Stimulated activated memory B cell treated with anti-CD40 and anti-IgM and Interleukin-4, amounts not matched to agents 10 μg/mL and 1 μg/mL and 100 μg/mL, for 72 hours (primary cell): ENCODE measurements at regions not wholly inside any gene's neighbourhood (a gene's known extent, or its start where the extent isn't known, plus 50 kb on each side); places are given as distances from the start of the nearest gene placed in this dataset.

Experiments used
- ATAC-seq: fragments of 150-1000 bp; cut with Tn5 transposase; 2 replicates; pipeline ENCODE4 v1.10.0; 2021
- H3K27ac Mint-ChIP-seq: one replicate; pipeline ENCODE4 v1.8.0; 2022; ENCODE audit warnings: mild to moderate bottlenecking, mixed read lengths
- H3K27me3 Mint-ChIP-seq: one replicate; pipeline ENCODE4 v1.8.0; 2022; ENCODE audit warnings: mixed read lengths
- H3K36me3 Mint-ChIP-seq: one replicate; pipeline ENCODE4 v1.8.0; 2022; ENCODE audit warnings: mixed read lengths
- H3K4me1 Mint-ChIP-seq: one replicate; pipeline ENCODE4 v1.8.0; 2022; ENCODE audit warnings: mixed read lengths
- H3K4me3 Mint-ChIP-seq: one replicate; pipeline ENCODE4 v1.8.0; 2022; ENCODE audit warnings: mild to moderate bottlenecking, moderate library complexity, mixed read lengths
- H3K9me3 Mint-ChIP-seq: one replicate; pipeline ENCODE4 v1.8.0; 2022; ENCODE audit warnings: mixed read lengths

DNA sequence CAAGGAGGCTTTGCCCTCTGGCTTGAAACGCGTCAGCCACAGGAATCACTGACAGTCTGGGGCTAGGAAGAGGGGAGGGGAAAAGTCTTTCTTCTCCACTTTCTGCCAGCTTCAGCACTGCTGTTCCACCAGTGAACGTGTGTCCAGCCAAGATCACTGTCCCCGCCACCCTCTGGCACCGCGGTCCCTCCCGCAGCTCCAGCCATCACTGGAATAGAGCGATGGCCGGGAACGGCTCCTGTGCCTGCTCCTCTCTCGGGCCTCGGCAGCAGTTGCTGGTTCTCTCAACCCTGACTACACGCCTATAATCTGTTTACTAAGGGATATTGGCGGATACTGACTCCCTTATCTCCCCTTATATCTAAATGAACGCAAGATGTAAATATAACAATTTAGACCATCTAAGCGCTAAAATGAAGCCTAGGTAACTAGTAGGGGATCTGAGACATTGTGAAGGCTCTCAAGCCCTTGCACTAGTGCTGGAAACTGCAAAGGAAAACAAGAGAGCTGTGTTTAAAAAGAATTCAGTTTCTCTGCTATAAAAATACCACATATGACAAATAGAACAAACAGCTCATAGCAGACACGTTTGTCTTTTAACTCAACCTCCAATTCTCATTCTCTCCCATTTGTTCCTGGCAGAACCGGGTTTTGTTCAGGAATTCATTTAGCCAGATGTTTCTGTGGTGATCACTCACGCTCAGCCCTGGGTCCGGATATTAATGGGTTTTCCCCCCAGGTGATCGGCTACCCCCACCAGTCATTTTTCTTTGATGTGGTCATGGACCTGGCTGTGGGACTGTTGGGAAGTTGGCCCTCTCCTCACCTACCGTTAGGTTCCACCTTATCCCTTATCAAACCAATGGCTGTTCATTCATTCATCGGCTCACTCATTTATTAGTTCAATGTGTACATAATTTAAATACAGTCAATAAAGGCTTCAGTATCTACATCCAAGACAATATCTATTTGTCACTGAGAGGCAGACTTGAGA, 149.8 kb downstream of the MED10 start:
- H3K9me3 Mint-ChIP-seq, result peaks cover 7% of the 10 kb centered on the region
- no peak overlapping the region for H3K4me3 Mint-ChIP-seq
- no peak overlapping the region for H3K27ac Mint-ChIP-seq

DNA sequence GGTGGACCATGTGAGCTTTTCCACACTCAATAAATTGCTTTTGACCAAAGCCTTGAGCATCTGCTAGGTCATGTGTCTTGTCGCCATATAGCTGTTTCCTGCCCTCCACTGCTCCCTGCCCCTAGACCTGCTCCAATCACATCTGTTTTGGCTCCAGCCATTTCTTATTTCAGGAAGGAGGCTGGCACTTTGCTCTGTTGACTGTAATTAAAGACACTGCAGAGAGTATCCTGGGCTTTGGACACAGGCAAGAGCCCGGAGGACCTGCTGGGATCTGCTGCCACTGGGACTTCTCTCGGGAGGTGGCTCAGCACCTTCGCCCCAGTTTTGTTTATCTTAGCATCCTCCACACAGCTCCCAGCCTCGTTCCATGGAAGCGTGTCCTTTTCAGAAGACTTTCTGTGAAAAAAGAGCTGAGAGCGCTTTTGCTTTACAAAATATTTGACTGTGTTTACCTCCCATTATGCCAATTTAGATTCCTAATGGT, 153.2 kb downstream of the MED10 start:
- Mint-ChIP-seq H3K27ac (no peak overlapping the region), H3K9me3 (peaks cover 2% of the 10 kb centered on the region), H3K36me3 (no peaks in the 10 kb centered on the region), H3K4me1 (no peaks in the 10 kb centered on the region), H3K4me3 (no peak overlapping the region), H3K27me3 (no peaks in the 10 kb centered on the region)
- no peak for ATAC-seq

More for the DNA sequence above, 149.8 kb downstream of the MED10 start:
- Mint-ChIP-seq H3K4me1 (no peaks in the 10 kb centered on the region), H3K36me3 (peaks cover 7% of the 10 kb centered on the region), H3K27me3 (peaks cover 21% of the 10 kb centered on the region)
- ATAC-seq, result peak; percentile 31

DNA sequence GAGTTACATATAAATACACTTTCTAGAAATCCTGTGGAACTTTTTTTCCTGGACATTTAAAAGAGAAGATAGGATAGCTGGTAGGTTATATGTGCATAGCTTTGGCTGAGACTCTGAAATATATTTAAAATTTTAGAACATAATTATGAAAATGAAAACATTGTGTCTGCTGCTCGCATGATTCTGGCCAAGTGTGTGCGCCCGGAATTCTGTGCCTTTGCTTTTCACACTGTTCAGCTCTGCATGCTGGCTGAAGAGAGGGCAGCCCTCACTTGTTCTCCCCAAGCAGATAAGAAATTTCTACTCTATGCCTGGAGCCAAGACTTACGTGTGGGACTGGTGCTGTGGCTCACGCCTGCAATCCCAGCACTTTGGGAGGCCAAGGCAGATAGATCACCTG, 153.9 kb downstream of the MED10 start:
- ATAC-seq, result no peak
- peaks cover 2% of the 10 kb centered on the region for H3K9me3 Mint-ChIP-seq
- no peak overlapping the region for H3K27ac Mint-ChIP-seq
- no peaks in the 10 kb centered on the region for H3K27me3 Mint-ChIP-seq
- no peaks in the 10 kb centered on the region for H3K4me1 Mint-ChIP-seq
- H3K4me3 Mint-ChIP-seq, result no peak overlapping the region
- no peaks in the 10 kb centered on the region for H3K36me3 Mint-ChIP-seq

DNA sequence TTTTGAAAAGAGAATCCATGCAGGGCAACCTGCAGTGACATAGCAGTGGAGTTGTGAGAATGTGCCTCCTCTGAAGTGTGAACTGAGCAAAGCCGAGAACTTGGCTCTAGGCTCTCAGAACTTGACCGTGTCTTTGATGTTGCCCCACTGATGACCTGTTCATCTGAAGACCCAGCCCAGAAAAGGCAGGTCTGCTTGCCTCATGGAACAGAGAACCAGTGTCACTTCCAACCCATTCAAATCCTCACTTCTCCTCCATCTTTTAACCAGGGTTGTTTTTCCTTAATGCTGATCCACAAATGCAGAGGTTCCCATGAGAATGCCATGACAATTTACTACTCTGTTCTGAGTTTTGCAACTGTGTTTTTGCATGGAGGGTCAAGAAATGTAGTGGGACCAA, 155.4 kb downstream of the MED10 start:
- no peaks in the 10 kb centered on the region for H3K36me3 Mint-ChIP-seq
- ATAC-seq, result no peak
- H3K27me3 Mint-ChIP-seq, result no peaks in the 10 kb centered on the region

DNA sequence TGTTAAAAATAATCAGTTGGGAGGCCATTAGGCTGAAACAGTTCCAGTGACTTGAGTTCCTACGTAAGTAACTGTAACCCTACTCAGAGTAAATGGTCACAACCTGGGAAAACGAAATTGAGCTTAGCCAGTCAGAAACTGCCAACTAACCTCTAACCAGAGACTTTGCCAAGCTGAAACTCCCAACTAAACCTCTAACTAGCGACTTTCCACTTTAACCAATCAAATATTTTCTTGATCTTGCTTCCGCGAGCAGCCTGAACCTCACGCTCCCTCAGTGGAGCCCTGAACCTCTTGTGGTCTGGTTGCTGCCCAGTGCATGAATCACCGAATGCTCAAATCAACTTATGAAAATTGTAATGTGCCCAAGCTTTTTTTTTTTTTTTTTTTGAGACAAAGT, 156.2 kb downstream of the MED10 start:
- Mint-ChIP-seq H3K9me3 (peaks cover 2% of the 10 kb centered on the region), H3K27ac (no peak overlapping the region), H3K36me3 (no peaks in the 10 kb centered on the region), H3K4me3 (no peak overlapping the region), H3K27me3 (no peaks in the 10 kb centered on the region), H3K4me1 (no peaks in the 10 kb centered on the region)
- ATAC-seq, result no peak

More for the DNA sequence above, 155.4 kb downstream of the MED10 start:
- H3K4me1 Mint-ChIP-seq, result no peaks in the 10 kb centered on the region
- peaks cover 2% of the 10 kb centered on the region for H3K9me3 Mint-ChIP-seq
- H3K4me3 Mint-ChIP-seq, result no peak overlapping the region
- H3K27ac Mint-ChIP-seq, result no peak overlapping the region

DNA sequence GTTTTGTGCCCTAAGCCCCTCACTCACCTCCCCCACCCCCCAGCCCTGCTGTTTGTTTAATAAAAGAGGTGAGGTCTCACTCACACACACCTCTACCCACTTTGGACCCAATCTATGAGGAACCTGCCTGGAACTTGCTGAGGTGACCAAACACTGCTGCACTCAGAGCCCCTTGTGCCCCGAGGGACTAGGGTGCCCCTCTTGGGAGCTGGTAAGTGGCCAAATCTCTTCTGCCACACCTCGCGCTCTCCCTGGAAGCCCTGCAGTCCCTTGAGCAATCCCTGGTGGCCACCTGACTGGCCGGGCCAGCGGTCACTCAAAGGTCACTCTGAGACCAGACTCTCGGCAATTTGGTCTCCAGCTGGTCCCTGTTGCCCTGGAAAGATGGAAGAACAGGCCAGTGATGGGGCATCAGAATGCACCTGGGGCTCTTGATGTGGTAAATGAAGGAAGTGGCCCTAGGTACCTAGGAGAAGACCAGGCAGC, 157.2 kb downstream of the MED10 start:
- no peak for ATAC-seq
- Mint-ChIP-seq H3K4me3 (no peak overlapping the region), H3K4me1 (no peaks in the 10 kb centered on the region), H3K27me3 (no peaks in the 10 kb centered on the region), H3K27ac (no peak overlapping the region), H3K9me3 (peaks cover 2% of the 10 kb centered on the region), H3K36me3 (no peaks in the 10 kb centered on the region)

DNA sequence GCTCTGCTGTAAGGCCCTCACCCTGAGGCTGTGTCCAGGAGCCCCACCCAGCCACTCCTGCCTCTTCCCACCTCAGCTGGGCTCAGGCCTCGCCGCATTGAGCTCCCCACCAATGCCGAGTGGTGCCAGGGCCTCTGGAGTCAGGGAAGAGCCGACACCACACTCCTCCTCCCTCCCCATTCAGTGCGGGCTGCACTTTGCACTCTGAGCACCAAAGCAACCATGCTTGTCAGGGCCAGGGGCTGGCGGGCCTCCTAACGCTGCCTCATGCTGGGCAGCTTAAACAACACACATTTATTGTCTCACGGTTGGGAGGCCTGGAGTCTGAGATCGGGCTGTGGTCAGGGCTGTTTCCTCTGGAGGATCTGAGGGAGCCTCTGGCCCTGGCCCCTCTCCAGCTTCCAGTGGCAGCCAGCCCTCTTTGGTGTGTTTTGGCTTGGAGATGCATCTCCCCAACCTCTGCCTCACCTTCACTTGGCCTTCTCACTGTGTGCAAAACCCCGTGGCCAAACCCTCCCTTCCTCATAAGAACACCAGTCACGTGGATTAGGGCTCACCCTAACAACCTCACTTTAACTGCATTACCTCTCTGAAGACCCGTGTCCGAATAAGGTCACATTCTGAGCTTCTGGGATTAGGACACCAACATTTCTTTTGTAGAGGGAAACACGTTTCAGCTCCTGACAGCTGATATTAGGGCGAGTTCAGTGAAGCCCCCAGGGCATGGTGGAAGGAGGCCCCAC, 157.8 kb downstream of the MED10 start:
- no peaks in the 10 kb centered on the region for H3K27me3 Mint-ChIP-seq
- no peaks in the 10 kb centered on the region for H3K36me3 Mint-ChIP-seq
- no peak overlapping the region for H3K27ac Mint-ChIP-seq
- H3K4me1 Mint-ChIP-seq, result no peaks in the 10 kb centered on the region
- peak; percentile 9 for ATAC-seq
- peaks cover 2% of the 10 kb centered on the region for H3K9me3 Mint-ChIP-seq
- no peak overlapping the region for H3K4me3 Mint-ChIP-seq

DNA sequence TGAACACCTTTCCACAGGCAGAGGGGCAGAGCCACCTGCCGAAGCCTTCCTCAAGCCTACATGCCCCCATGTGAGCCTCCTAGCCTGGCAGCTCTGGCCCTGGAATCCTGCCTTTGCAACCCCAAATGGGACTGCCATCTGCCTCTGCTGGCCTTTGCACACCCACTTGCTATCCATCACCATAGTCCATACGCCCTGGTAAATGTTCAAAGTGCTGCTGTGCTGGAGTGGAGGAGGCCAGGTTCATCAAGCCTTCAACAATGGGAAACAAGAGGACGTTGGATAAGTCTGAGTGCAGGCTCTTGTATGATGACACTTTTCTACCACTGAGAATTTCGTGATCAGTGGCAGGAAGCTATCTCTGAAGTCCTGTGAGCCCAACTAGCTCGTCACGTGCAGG, 159.8 kb downstream of the MED10 start:
- no peaks in the 10 kb centered on the region for H3K4me1 Mint-ChIP-seq
- ATAC-seq, result no peak

DNA sequence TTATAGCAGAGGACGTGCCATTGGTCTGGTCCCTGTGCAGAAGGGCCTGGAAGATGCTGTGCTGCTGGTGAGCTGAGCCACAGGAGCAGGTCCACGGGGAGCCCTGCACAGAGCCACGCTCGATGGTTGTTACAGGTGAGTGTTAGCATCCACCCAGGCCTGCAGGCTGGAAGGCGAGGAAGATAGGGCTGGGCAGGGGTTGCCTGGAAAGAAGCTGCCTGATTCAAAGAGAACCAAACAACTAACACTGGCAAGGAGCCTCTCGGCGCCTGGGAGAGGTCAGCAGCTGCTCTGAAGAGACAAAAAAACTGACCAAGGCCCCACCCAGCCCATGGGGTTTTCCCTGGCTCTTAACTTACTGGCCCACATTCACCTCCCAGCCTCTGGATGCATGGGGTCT, 160.2 kb downstream of the MED10 start:
- no peaks in the 10 kb centered on the region for H3K27me3 Mint-ChIP-seq
- no peaks in the 10 kb centered on the region for H3K9me3 Mint-ChIP-seq
- no peak overlapping the region for H3K27ac Mint-ChIP-seq
- H3K36me3 Mint-ChIP-seq, result no peaks in the 10 kb centered on the region
- no peak for ATAC-seq
- no peaks in the 10 kb centered on the region for H3K4me1 Mint-ChIP-seq
- no peak overlapping the region for H3K4me3 Mint-ChIP-seq

More for the DNA sequence above, 159.8 kb downstream of the MED10 start:
- Mint-ChIP-seq H3K4me3 (no peak overlapping the region), H3K27me3 (no peaks in the 10 kb centered on the region), H3K36me3 (no peaks in the 10 kb centered on the region), H3K27ac (no peak overlapping the region), H3K9me3 (peaks cover under 1% of the 10 kb centered on the region)

DNA sequence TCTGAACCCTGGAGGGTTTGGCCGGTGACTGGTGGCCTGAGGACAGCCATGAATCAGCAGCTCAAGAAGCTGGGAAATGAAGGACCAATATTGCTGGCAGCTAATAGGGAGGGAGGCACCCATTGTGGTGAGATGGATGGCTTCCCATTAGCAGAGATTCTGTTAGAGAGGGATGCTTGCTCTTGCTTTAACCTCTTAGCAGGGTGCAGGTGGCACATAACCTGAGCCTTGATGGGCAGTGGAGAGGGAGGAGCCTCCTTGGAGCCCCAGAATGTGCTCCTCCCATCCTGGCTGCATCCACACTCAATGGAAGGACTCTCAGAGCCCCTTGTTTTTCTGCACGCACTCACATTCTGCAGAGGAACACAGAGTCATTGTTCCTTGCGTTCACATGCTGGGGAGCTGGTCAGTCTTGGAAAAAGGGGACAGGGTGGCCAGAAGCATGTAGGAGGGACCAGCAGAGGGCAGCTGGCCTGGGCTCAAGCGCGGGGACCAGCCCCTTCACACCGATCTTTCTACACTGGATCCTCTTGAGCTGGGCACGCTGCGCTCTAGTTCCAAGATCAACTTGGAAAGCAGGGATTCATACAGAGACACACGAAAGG, 161.8 kb downstream of the MED10 start:
- Mint-ChIP-seq H3K4me1 (no peaks in the 10 kb centered on the region), H3K36me3 (no peaks in the 10 kb centered on the region), H3K27me3 (no peaks in the 10 kb centered on the region), H3K4me3 (no peak overlapping the region), H3K9me3 (peaks cover 3% of the 10 kb centered on the region), H3K27ac (no peak overlapping the region)
- no peak for ATAC-seq

DNA sequence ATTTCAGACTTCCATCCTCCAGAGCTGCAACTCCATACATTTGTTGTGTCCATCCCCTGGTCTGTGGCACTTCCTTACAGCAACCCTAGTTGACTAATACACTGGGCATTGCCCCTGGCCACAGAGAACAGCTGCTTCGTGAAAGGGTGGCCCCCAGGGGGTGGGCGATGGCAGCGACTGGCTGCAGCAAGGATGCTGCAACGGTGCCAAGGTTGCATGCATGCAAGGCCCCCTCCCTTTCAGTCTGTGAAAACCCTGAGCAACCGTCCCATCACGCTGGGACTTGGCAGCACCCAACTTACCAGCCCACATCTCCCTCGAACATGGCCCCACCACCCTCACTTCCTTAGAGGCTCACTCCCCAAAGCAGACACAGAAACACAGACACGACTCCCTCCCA, 162.5 kb downstream of the MED10 start:
- Mint-ChIP-seq H3K27ac (no peak overlapping the region), H3K9me3 (peaks cover 3% of the 10 kb centered on the region), H3K36me3 (no peaks in the 10 kb centered on the region), H3K4me3 (no peak overlapping the region), H3K27me3 (no peaks in the 10 kb centered on the region), H3K4me1 (no peaks in the 10 kb centered on the region)
- no peak for ATAC-seq

DNA sequence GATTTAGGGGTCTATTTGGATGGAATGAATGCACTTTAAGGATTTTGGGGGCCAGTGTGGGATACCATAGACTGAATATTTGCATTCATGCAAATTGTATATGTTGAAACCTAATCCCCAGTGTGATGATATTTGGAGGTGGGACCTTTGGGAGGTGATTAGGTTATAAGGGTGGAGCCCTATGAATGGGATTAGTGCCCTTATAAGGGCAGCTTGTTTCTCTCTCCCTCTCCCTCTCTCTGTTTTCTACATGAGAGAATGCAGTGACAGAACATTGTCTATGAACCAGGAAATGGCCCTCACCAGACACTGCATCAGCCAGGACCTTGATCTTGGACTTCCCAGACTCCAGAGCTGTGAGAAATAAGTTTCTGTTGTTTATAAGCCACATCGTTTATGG, 166.1 kb downstream of the MED10 start:
- H3K4me3 Mint-ChIP-seq, result no peak overlapping the region
- no peaks in the 10 kb centered on the region for H3K36me3 Mint-ChIP-seq
- no peak overlapping the region for H3K27ac Mint-ChIP-seq
- H3K9me3 Mint-ChIP-seq, result peaks cover 3% of the 10 kb centered on the region
- H3K4me1 Mint-ChIP-seq, result no peaks in the 10 kb centered on the region
- no peaks in the 10 kb centered on the region for H3K27me3 Mint-ChIP-seq
- ATAC-seq, result no peak

DNA sequence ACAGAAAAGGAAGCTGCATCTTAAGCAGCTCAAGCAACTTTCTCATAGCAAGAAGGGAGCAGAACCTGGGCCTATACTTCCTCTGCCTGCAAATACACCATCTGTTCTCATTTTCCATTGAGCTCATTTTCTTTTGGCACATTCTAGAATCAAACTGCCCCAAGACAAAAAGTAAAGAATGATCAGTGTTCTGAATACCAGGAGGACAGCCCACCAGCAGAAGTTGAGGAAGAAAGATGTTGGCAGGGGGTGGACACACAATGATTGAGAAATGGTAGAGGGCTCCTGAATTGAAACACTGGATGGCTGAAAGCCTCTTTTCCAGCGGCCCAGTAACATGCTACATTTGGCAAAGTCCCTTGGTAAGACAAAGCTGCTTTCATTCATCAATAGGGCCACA, 171.8 kb downstream of the MED10 start:
- Mint-ChIP-seq H3K36me3 (no peaks in the 10 kb centered on the region), H3K27ac (no peak overlapping the region), H3K4me3 (no peak overlapping the region), H3K27me3 (peaks cover 9% of the 10 kb centered on the region), H3K4me1 (peaks cover 10% of the 10 kb centered on the region), H3K9me3 (no peaks in the 10 kb centered on the region)
- ATAC-seq, result no peak

DNA sequence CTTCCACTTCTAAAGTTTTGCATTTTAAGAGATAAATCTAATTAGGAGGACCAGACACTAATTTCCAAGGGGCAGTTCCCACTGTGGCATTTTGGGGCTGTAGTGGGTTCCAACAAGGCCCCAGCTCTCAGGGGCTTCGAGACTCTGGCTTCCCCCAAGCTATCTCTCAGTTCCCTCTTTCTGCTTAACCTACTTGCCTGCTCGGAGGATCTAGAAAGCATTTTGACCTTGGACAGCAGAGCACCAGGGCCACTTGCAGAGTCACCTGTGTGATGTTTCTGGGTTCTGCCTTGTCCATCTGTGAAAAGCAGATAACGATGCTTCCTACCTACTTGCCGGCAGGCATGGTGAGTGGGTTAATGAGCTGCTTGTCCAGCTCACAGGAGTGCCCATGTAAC, 175.4 kb downstream of the MED10 start:
- Mint-ChIP-seq H3K36me3 (peaks cover 7% of the 10 kb centered on the region), H3K4me1 (peaks cover 10% of the 10 kb centered on the region)

More for the DNA sequence above, 175.4 kb downstream of the MED10 start:
- H3K9me3 Mint-ChIP-seq, result peaks cover 7% of the 10 kb centered on the region
- peak; percentile 62 for ATAC-seq
- H3K27me3 Mint-ChIP-seq, result peaks cover 9% of the 10 kb centered on the region
- no peak overlapping the region for H3K4me3 Mint-ChIP-seq
- no peak overlapping the region for H3K27ac Mint-ChIP-seq
